ENCODE measurements at regions not wholly inside any gene's neighbourhood (a gene's known extent, or its start where the extent isn't known, plus 50 kb on each side); places are given as distances from the start of the nearest gene placed in this dataset.
A peak's percentile ranks its signal among the peaks of the same experiment; 100 is the strongest.

- H3K27ac ChIP-seq (ENCODE audit: low read depth in 1 of 2, low read length in 2 of 2) = no peak overlapping the region
- no peaks in the 10 kb centered on the region for H3K36me3 ChIP-seq (replicated peaks in 1 of 2; ENCODE audit: control insufficient read depth in 1 of 2, insufficient read depth in 2 of 2, low read length in 2 of 2)
- intact Hi-C loops (cut with micrococcal nuclease) = loop anchor here (10.0 kb wide), 1 partner anchor 547 kb away; no protein-coding TSS in a partner anchor
- no peak overlapping the region for H3K9ac ChIP-seq (ENCODE audit: insufficient read depth, low read length, poor library complexity, severe bottlenecking)
- Mint-ChIP-seq H3K36me3 (no peaks in the 10 kb centered on the region), H3K4me3 (no peak overlapping the region), H3K27me3 (ENCODE audit: low read depth in 3 of 3) (peaks cover 6 to 12% (median 7%) of the 10 kb centered on the region in 3 donors), H3K4me1 (peaks cover 9% of the 10 kb centered on the region), H3K9me3 (no peaks in the 10 kb centered on the region), H3K27ac (peak overlapping the region in 1 of 7 donors; percentile 10)
- H3K4me2 ChIP-seq (replicated peaks; ENCODE audit: extremely low read depth, low read length, poor library complexity, severe bottlenecking) = no peak overlapping the region
- H3K27me3 ChIP-seq (ENCODE audit: control insufficient read depth in 2 of 2, insufficient read depth in 2 of 2, low read length in 2 of 2) = no peaks in the 10 kb centered on the region
- no peak overlapping the region for H3K4me3 ChIP-seq (replicated peaks in 1 of 3; ENCODE audit: low read depth in 2 of 3, low read length in 3 of 3)
- no peaks in the 10 kb centered on the region for H3K4me1 ChIP-seq (ENCODE audit: control insufficient read depth in 1 of 2, insufficient read depth in 2 of 2, low read length in 2 of 2)
- WGBS (ENCODE audit: insufficient coverage) = no CpG with 5 or more reads among the region's 2 CpGs
- DNase-seq = no peak
- no peaks in the 10 kb centered on the region for H4K20me1 ChIP-seq (ENCODE audit: insufficient read depth, low read length)
- no peak overlapping the region for H2AFZ ChIP-seq (ENCODE audit: insufficient read depth, low read depth, low read length, poor library complexity, severe bottlenecking)
- no peaks in the 10 kb centered on the region for H3K79me2 ChIP-seq (ENCODE audit: insufficient read depth, low read length)
- TF ChIP-seq CTCF (IDR thresholded peaks at IDR 0.05) = no peak
- no peaks in the 10 kb centered on the region for H3K9me3 ChIP-seq (replicated peaks in 1 of 2; ENCODE audit: control insufficient read depth in 1 of 2, insufficient read depth in 1 of 2, low read length in 2 of 2)
These were observed 56.2 kb upstream of the KLHL31 start for GRCh38 chr6:53721766-53722165.

GRCh38 chr6:53718597-53719460 is 53.3 kb upstream of the KLHL31 start:
- no peaks in the 10 kb centered on the region for H3K36me3 Mint-ChIP-seq
- Histone ChIP-seq H3K4me1 (ENCODE audit: control insufficient read depth in 1 of 2, insufficient read depth in 2 of 2, low read length in 2 of 2) (no peaks in the 10 kb centered on the region), H3K27me3 (ENCODE audit: control insufficient read depth in 2 of 2, insufficient read depth in 2 of 2, low read length in 2 of 2) (peaks cover 0 to 3% of the 10 kb centered on the region in 2 donors), H3K9me3 (replicated peaks in 1 of 2; ENCODE audit: control insufficient read depth in 1 of 2, insufficient read depth in 1 of 2, low read length in 2 of 2) (no peaks in the 10 kb centered on the region), H3K79me2 (ENCODE audit: insufficient read depth, low read length) (no peaks in the 10 kb centered on the region), H3K4me3 (replicated peaks in 1 of 3; ENCODE audit: low read depth in 2 of 3, low read length in 3 of 3) (no peak overlapping the region), H4K20me1 (ENCODE audit: insufficient read depth, low read length) (no peaks in the 10 kb centered on the region), H2AFZ (ENCODE audit: insufficient read depth, low read depth, low read length, poor library complexity, severe bottlenecking) (no peak overlapping the region), H3K4me2 (replicated peaks; ENCODE audit: extremely low read depth, low read length, poor library complexity, severe bottlenecking) (no peak overlapping the region), H3K9ac (ENCODE audit: insufficient read depth, low read length, poor library complexity, severe bottlenecking) (no peak overlapping the region), H3K36me3 (replicated peaks in 1 of 2; ENCODE audit: control insufficient read depth in 1 of 2, insufficient read depth in 2 of 2, low read length in 2 of 2) (no peaks in the 10 kb centered on the region), H3K27ac (ENCODE audit: low read depth in 1 of 2, low read length in 2 of 2) (no peak overlapping the region)
- TF ChIP-seq CTCF (IDR thresholded peaks at IDR 0.05) = peak; percentile 86
- H3K27ac Mint-ChIP-seq = no peak overlapping the region
- peaks cover 4 to 10% (median 8%) of the 10 kb centered on the region in 3 donors for H3K27me3 Mint-ChIP-seq (ENCODE audit: low read depth in 3 of 3)
- DNase-seq = peak; percentile 24 to 63 (median 52)
- no peak overlapping the region for H3K4me3 Mint-ChIP-seq
- peaks cover 3% of the 10 kb centered on the region for H3K4me1 Mint-ChIP-seq
- intact Hi-C loops (cut with micrococcal nuclease) = no loop called here
- 20% methylated on average over 3 of the region's 9 CpGs for WGBS (ENCODE audit: insufficient coverage)
- H3K9me3 Mint-ChIP-seq = no peaks in the 10 kb centered on the region
